ENCODE measurements at regions not wholly inside any gene's neighbourhood (a gene's known extent, or its start where the extent isn't known, plus 50 kb on each side); places are given as distances from the start of the nearest gene placed in this dataset.

- 8 to 30% methylated on average over 3 of the region's 3 CpGs for WGBS, 2 donors
- intact Hi-C loops (cut with DNase I; ENCODE audit: low total_unique reads) = no loop called here
- TF ChIP-seq POLR2A (IDR thresholded peaks at IDR 0.05) = no peak
- TF ChIP-seq CTCF (IDR thresholded peaks at IDR 0.05) = no peak
- no peak for DNase-seq (ENCODE audit: low spot score in 2 of 2)
- no peak overlapping the region for H3K4me3 ChIP-seq (ENCODE audit: low read depth, poor library complexity, severe bottlenecking)
Observed at GRCh38 chr1:34532113-34532512, 222.7 kb upstream of the GJB5 start.

- no peak overlapping the region for H3K4me3 ChIP-seq (ENCODE audit: low read depth, poor library complexity, severe bottlenecking)
- no peak for TF ChIP-seq CTCF (IDR thresholded peaks at IDR 0.05)
- TF ChIP-seq POLR2A (IDR thresholded peaks at IDR 0.05) = no peak
- DNase-seq (ENCODE audit: low spot score in 2 of 2) = no peak
- intact Hi-C loops (cut with DNase I; ENCODE audit: low total_unique reads) = no loop called here
Observed at GRCh38 chr1:34538481-34538880, 216.4 kb upstream of the GJB5 start.

GRCh38 chr1:34547046-34547674 is 207.7 kb upstream of the GJB5 start:
- intact Hi-C loops (cut with DNase I; ENCODE audit: low total_unique reads) = no loop called here
- TF ChIP-seq CTCF (IDR thresholded peaks at IDR 0.05) (no peak), POLR2A (IDR thresholded peaks at IDR 0.05) (no peak)
- no peak for DNase-seq (ENCODE audit: low spot score in 2 of 2)
- H3K4me3 ChIP-seq (ENCODE audit: low read depth, poor library complexity, severe bottlenecking) = no peak overlapping the region
- 45 to 47% methylated on average over 3 of the region's 3 CpGs for WGBS, 2 donors

- intact Hi-C loops (cut with DNase I; ENCODE audit: low total_unique reads) = no loop called here
- 26 to 35% methylated on average over 5 of the region's 5 CpGs for WGBS, 2 donors
- TF ChIP-seq POLR2A (IDR thresholded peaks at IDR 0.05) = no peak
- TF ChIP-seq CTCF (IDR thresholded peaks at IDR 0.05) = no peak
- no peak overlapping the region for H3K4me3 ChIP-seq (ENCODE audit: low read depth, poor library complexity, severe bottlenecking)
- no peak for DNase-seq (ENCODE audit: low spot score in 2 of 2)
Observed at GRCh38 chr1:34549199-34549598, 205.6 kb upstream of the GJB5 start.

- no peak overlapping the region for H3K4me3 ChIP-seq (ENCODE audit: low read depth, poor library complexity, severe bottlenecking)
- intact Hi-C loops (cut with DNase I; ENCODE audit: low total_unique reads) = no loop called here
- DNase-seq (ENCODE audit: low spot score in 2 of 2) = no peak
- TF ChIP-seq CTCF (IDR thresholded peaks at IDR 0.05) (no peak), POLR2A (IDR thresholded peaks at IDR 0.05) (no peak)
- WGBS, 2 donors = 70 to 87% methylated on average over 3 of the region's 3 CpGs
Observed at GRCh38 chr1:34578306-34578705, 176.5 kb upstream of the GJB5 start.

- WGBS, 2 donors = 93 to 94% methylated on average over 2 of the region's 2 CpGs
Observed at GRCh38 chr1:34582356-34582755, 172.5 kb upstream of the GJB5 start.

More at GRCh38 chr1:34582356-34582755, 172.5 kb upstream of the GJB5 start:
- TF ChIP-seq POLR2A (IDR thresholded peaks at IDR 0.05) (no peak), CTCF (IDR thresholded peaks at IDR 0.05) (no peak)
- no peak for DNase-seq (ENCODE audit: low spot score in 2 of 2)
- H3K4me3 ChIP-seq (ENCODE audit: low read depth, poor library complexity, severe bottlenecking) = no peak overlapping the region
- intact Hi-C loops (cut with DNase I; ENCODE audit: low total_unique reads) = no loop called here

All from lower leg skin (tissue), 4 donors.